ENCODE measurements at regions not wholly inside any gene's neighbourhood (a gene's known extent, or its start where the extent isn't known, plus 50 kb on each side); places are given as distances from the start of the nearest gene placed in this dataset.

GRCh38 chr12:115121053-115121452 is 437.1 kb upstream of the TBX3 start:
- Histone ChIP-seq H3K4me1 (no peaks in the 10 kb centered on the region), H3K27ac (no peak overlapping the region), H3K27me3 (no peaks in the 10 kb centered on the region), H3K36me3 (no peaks in the 10 kb centered on the region), H3K4me3 (no peak overlapping the region), H3K9me3 (no peaks in the 10 kb centered on the region)
- TF ChIP-seq POLR2A (IDR thresholded peaks at IDR 0.05), result no peak
- TF ChIP-seq CTCF (IDR thresholded peaks at IDR 0.05 in 4 of 5, conservative IDR thresholded peaks at IDR 0.05 in 1 of 5), result no peak
- in situ Hi-C loops (cut with MboI; ENCODE audit: low sequenced_read_pairs in 4 of 4), result no loop called here
- intact Hi-C loops (cut with DNase I; ENCODE audit: low total_unique reads), result no loop called here
- no peak for DNase-seq
- ATAC-seq, result no peak

GRCh38 chr12:115118177-115118724 is 434.3 kb upstream of the TBX3 start:
- Histone ChIP-seq H3K4me3 (no peak overlapping the region), H3K27ac (no peak overlapping the region), H3K27me3 (no peaks in the 10 kb centered on the region), H3K4me1 (no peaks in the 10 kb centered on the region), H3K36me3 (no peaks in the 10 kb centered on the region), H3K9me3 (no peaks in the 10 kb centered on the region)
- DNase-seq (no peak), ATAC-seq (no peak)
- intact Hi-C loops (cut with DNase I; ENCODE audit: low total_unique reads), result no loop called here
- no peak for TF ChIP-seq CTCF (IDR thresholded peaks at IDR 0.05 in 4 of 5, conservative IDR thresholded peaks at IDR 0.05 in 1 of 5)
- TF ChIP-seq POLR2A (IDR thresholded peaks at IDR 0.05), result no peak
- in situ Hi-C loops (cut with MboI; ENCODE audit: low sequenced_read_pairs in 4 of 4), result no loop called here

DNA sequence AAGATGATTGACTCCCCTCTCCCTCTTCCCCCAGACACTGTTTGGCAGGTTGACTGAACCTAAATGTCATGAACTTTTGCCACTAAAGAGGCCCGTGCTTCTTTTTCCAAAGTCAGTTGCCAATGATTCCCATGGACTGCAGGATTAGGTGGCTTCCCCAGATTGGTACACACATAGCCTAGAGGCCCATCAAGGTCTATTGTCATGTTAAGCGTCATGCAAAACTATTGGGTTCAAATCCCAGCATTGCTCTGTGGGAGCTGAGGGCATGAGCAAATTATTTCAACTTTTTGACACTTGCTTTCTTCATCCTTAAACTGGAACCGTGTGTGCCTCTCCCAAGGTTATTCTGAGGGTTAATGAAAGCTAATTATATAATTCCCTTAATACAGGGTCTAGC is 430.2 kb upstream of the TBX3 start:
- Histone ChIP-seq H3K4me1 (no peaks in the 10 kb centered on the region), H3K36me3 (no peaks in the 10 kb centered on the region), H3K4me3 (no peak overlapping the region), H3K9me3 (no peaks in the 10 kb centered on the region), H3K27ac (no peak overlapping the region), H3K27me3 (no peaks in the 10 kb centered on the region)
- in situ Hi-C loops (cut with MboI; ENCODE audit: low sequenced_read_pairs in 4 of 4) (no loop called here), intact Hi-C loops (cut with DNase I; ENCODE audit: low total_unique reads) (no loop called here)
- ATAC-seq (no peak), DNase-seq (no peak)
- TF ChIP-seq POLR2A (IDR thresholded peaks at IDR 0.05), result no peak
- no peak for TF ChIP-seq CTCF (IDR thresholded peaks at IDR 0.05 in 4 of 5, conservative IDR thresholded peaks at IDR 0.05 in 1 of 5)

DNA sequence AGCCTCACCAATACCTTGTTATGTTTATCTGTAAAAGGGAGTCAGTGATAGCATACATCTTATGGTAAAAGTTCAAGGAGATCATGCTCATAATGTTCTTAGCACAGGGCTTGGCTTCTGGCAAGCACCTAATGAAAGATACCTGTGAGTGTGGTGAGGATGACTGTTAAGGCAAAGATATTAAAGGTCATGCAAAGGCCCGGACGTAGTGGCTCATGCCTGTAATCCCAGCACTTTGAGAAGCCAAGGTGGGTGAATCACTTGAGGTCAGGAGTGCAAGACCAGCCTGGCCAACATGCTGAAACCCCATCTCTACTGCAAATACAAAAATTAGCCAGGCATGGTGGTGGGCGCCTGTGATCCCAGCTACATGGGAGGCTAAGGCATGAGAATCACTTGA is 425.9 kb upstream of the TBX3 start:
- Histone ChIP-seq H3K36me3 (no peaks in the 10 kb centered on the region), H3K9me3 (no peaks in the 10 kb centered on the region), H3K4me3 (no peak overlapping the region), H3K4me1 (no peaks in the 10 kb centered on the region), H3K27me3 (no peaks in the 10 kb centered on the region), H3K27ac (no peak overlapping the region)
- DNase-seq (no peak), ATAC-seq (no peak)
- in situ Hi-C loops (cut with MboI; ENCODE audit: low sequenced_read_pairs in 4 of 4), result no loop called here
- TF ChIP-seq POLR2A (IDR thresholded peaks at IDR 0.05), result no peak
- no peak for TF ChIP-seq CTCF (IDR thresholded peaks at IDR 0.05 in 4 of 5, conservative IDR thresholded peaks at IDR 0.05 in 1 of 5)
- intact Hi-C loops (cut with DNase I; ENCODE audit: low total_unique reads), result no loop called here

All from gastrocnemius medialis (tissue), 4 donors.